Liver (tissue), 6 donors: ENCODE measurements at regions not wholly inside any gene's neighbourhood (a gene's known extent, or its start where the extent isn't known, plus 50 kb on each side); places are given as distances from the start of the nearest gene placed in this dataset.
"Not testable (repeated sequence)": the region's sequence is repeated elsewhere in the genome, so short reads cannot be mapped to it uniquely, and the experiment has no call there.

Experiments used
- DNase-seq: peaks from one replicate; pipeline ENCODE4 v3.0.0-alpha.2; 2017; ENCODE audit warnings: low spot score
- H3K27ac ChIP-seq, 2 donors: one replicate each; pipeline ENCODE4 v1.7.0; 2013; ENCODE audit warnings: inconsistent platforms in 2 of 2, low read length in 2 of 2, control low read depth in 1 of 2, low read depth in 1 of 2, mild to moderate bottlenecking in 1 of 2
- H3K27me3 ChIP-seq, 4 donors: one replicate each; pipeline versions ENCODE4 v1.6.1 to v1.7.0; 2013; ENCODE audit warnings: low read length in 3 of 4, inconsistent platforms in 1 of 4, mild to moderate bottlenecking in 1 of 4, moderate library complexity in 1 of 4; ENCODE audit not compliant: control insufficient read depth in 4 of 4, insufficient read depth in 4 of 4
- H3K36me3 ChIP-seq, 4 donors: one replicate each; pipeline versions ENCODE4 v1.6.1 to v1.7.0; 2013; ENCODE audit warnings: low read length in 3 of 4, mild to moderate bottlenecking in 3 of 4, low read depth in 1 of 4, moderate library complexity in 1 of 4; ENCODE audit not compliant: control insufficient read depth in 4 of 4, insufficient read depth in 3 of 4
- H3K4me1 ChIP-seq, 4 donors: one replicate each; pipeline versions ENCODE4 v1.6.1 to v1.7.0; 2013; ENCODE audit warnings: low read length in 3 of 4, mild to moderate bottlenecking in 3 of 4, moderate library complexity in 1 of 4; ENCODE audit not compliant: control insufficient read depth in 4 of 4, insufficient read depth in 4 of 4
- H3K4me3 ChIP-seq, 3 donors: one replicate each; pipeline versions ENCODE4 v1.6.1 to v1.7.0; 2013; ENCODE audit warnings: low read length in 3 of 3, control low read depth in 1 of 3, low read depth in 1 of 3, mild to moderate bottlenecking in 1 of 3
- H3K9ac ChIP-seq, 2 donors: one replicate each; pipeline ENCODE4 v1.7.0; 2013; ENCODE audit warnings: low read length in 2 of 2, mild to moderate bottlenecking in 2 of 2, moderate library complexity in 2 of 2, control low read depth in 1 of 2, low read depth in 1 of 2
- H3K9me3 ChIP-seq, 4 donors: one replicate each; pipeline versions ENCODE4 v1.6.1 to v1.7.0; 2013; ENCODE audit warnings: low read length in 3 of 4; ENCODE audit not compliant: control insufficient read depth in 4 of 4
- WGBS: extraction: QIAGEN DNeasy Blood & Tissue Kit; methylation state at CpG from one replicate; pipeline ENCODE4 v1.1.7; 2013; 5-methylcytosine and 5-hydroxymethylcytosine counted together
- donor health status: healthy.
- donor health status: healthy.
- donor health status: healthy.

- not testable (repeated sequence) for H3K9me3 ChIP-seq, H3K9ac ChIP-seq, H3K4me1 ChIP-seq, H3K36me3 ChIP-seq, H3K4me3 ChIP-seq, DNase-seq, H3K27me3 ChIP-seq, H3K27ac ChIP-seq
- 94% methylated on average over 16 of the region's 25 CpGs for WGBS
Observed at GRCh38 chr21:6428498-6429092, 4092.8 kb upstream of the TPTE start.

GRCh38 chr21:6429924-6430323 lies 4091.5 kb upstream of the TPTE start:
- DNase-seq = not testable (repeated sequence)

GRCh38 chr21:6433149-6433548 lies 4088.2 kb upstream of the TPTE start:
- 99% methylated on average over 7 of the region's 12 CpGs for WGBS
- not testable (repeated sequence) for H3K36me3 ChIP-seq, H3K9me3 ChIP-seq, H3K4me3 ChIP-seq, DNase-seq, H3K4me1 ChIP-seq, H3K27ac ChIP-seq, H3K27me3 ChIP-seq, H3K9ac ChIP-seq

More at GRCh38 chr21:6429924-6430323, 4091.5 kb upstream of the TPTE start:
- H3K36me3 ChIP-seq, H3K27me3 ChIP-seq, H3K4me3 ChIP-seq, H3K9ac ChIP-seq, H3K9me3 ChIP-seq, H3K27ac ChIP-seq, H3K4me1 ChIP-seq: not testable (repeated sequence)
- WGBS = 86% methylated on average over 7 of the region's 8 CpGs

- not testable (repeated sequence) for DNase-seq, H3K4me3 ChIP-seq, H3K27me3 ChIP-seq, H3K9ac ChIP-seq, H3K9me3 ChIP-seq, H3K4me1 ChIP-seq, H3K27ac ChIP-seq, H3K36me3 ChIP-seq
- WGBS = 88% methylated on average over 15 of the region's 15 CpGs
Observed at GRCh38 chr21:6436205-6436604, 4085.2 kb upstream of the TPTE start.

- not testable (repeated sequence) for H3K9ac ChIP-seq, H3K4me1 ChIP-seq, H3K36me3 ChIP-seq, H3K27me3 ChIP-seq, H3K9me3 ChIP-seq, DNase-seq, H3K4me3 ChIP-seq
- peak overlapping the region in 1 of 2 donors; percentile 50 for H3K27ac ChIP-seq
- WGBS = 46% methylated on average over 11 of the region's 21 CpGs
Observed at GRCh38 chr21:6436971-6437833, 4084.2 kb upstream of the TPTE start.

GRCh38 chr21:6437834-6438187 lies 4083.6 kb upstream of the TPTE start:
- H3K4me1 ChIP-seq, H3K27me3 ChIP-seq, H3K36me3 ChIP-seq, H3K9ac ChIP-seq, H3K4me3 ChIP-seq, H3K9me3 ChIP-seq, DNase-seq: not testable (repeated sequence)
- 34% methylated on average over 7 of the region's 7 CpGs for WGBS
- peak overlapping the region; percentile 41 to 50 for H3K27ac ChIP-seq
